AG09309 (cell line): ENCODE measurements at regions not wholly inside any gene's neighbourhood (a gene's known extent, or its start where the extent isn't known, plus 50 kb on each side); places are given as distances from the start of the nearest gene placed in this dataset.

Experiments used
- DNase-seq: peaks from one replicate; pipeline ENCODE4 v3.0.0-alpha.2; 2010; ENCODE audit warnings: low read depth
- H3K4me3 ChIP-seq: 2 replicates; pipeline ENCODE4 v1.5.1; 2011; ENCODE audit warnings: mild to moderate bottlenecking, low read depth, low read length, moderate library complexity; ENCODE audit not compliant: control insufficient read depth
- CTCF ChIP-seq: IDR thresholded peaks from 2 replicates; pipeline ENCODE4 v1.5.1; 2011; ENCODE audit warnings: mild to moderate bottlenecking, low read depth, low read length, inconsistent platforms; ENCODE audit not compliant: insufficient read depth, control insufficient read depth; ENCODE audit errors: missing control alignments

GRCh38 chr5:105977163-105977562, 1693.6 kb downstream of the EFNA5 start:
- TF ChIP-seq CTCF: no peak
- no peak overlapping the region for H3K4me3 ChIP-seq
- no peak for DNase-seq

DNA sequence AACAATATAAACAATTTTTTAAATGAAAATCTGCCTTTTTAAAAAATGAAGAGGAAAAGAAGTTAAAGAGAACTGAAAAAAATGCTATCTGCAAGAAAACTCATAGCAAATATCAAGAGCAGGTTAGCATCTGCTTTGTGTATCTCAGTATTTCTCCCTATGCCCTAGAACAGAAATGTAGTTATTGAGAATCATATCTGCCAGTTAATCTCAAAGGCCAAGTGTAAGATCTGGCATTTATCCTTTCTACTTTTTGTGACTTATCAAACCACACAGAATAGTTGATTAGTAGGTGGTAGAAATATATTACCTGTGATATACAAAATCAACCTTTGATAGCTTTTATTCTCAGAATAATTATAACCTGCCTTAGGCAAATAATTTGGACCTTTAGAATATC, 1699.8 kb downstream of the EFNA5 start:
- TF ChIP-seq CTCF: no peak
- H3K4me3 ChIP-seq: no peak overlapping the region
- no peak for DNase-seq

GRCh38 chr5:105968981-105969380, 1701.8 kb downstream of the EFNA5 start:
- DNase-seq: no peak
- no peak overlapping the region for H3K4me3 ChIP-seq
- no peak for TF ChIP-seq CTCF

- H3K4me3 ChIP-seq: no peak overlapping the region
- no peak for DNase-seq
- no peak for TF ChIP-seq CTCF
These were observed 1707.0 kb downstream of the EFNA5 start for GRCh38 chr5:105963696-105964255.

- no peak overlapping the region for H3K4me3 ChIP-seq
- no peak for DNase-seq
- no peak for TF ChIP-seq CTCF
These were observed 1709.2 kb downstream of the EFNA5 start for GRCh38 chr5:105961572-105961971.

GRCh38 chr5:105956456-105957196, 1714.1 kb downstream of the EFNA5 start:
- no peak for TF ChIP-seq CTCF
- H3K4me3 ChIP-seq: no peak overlapping the region
- no peak for DNase-seq
